ENCODE measurements at regions not wholly inside any gene's neighbourhood (a gene's known extent, or its start where the extent isn't known, plus 50 kb on each side); places are given as distances from the start of the nearest gene placed in this dataset.
"Not testable (repeated sequence)": the region's sequence is repeated elsewhere in the genome, so short reads cannot be mapped to it uniquely, and the experiment has no call there.

DNA sequence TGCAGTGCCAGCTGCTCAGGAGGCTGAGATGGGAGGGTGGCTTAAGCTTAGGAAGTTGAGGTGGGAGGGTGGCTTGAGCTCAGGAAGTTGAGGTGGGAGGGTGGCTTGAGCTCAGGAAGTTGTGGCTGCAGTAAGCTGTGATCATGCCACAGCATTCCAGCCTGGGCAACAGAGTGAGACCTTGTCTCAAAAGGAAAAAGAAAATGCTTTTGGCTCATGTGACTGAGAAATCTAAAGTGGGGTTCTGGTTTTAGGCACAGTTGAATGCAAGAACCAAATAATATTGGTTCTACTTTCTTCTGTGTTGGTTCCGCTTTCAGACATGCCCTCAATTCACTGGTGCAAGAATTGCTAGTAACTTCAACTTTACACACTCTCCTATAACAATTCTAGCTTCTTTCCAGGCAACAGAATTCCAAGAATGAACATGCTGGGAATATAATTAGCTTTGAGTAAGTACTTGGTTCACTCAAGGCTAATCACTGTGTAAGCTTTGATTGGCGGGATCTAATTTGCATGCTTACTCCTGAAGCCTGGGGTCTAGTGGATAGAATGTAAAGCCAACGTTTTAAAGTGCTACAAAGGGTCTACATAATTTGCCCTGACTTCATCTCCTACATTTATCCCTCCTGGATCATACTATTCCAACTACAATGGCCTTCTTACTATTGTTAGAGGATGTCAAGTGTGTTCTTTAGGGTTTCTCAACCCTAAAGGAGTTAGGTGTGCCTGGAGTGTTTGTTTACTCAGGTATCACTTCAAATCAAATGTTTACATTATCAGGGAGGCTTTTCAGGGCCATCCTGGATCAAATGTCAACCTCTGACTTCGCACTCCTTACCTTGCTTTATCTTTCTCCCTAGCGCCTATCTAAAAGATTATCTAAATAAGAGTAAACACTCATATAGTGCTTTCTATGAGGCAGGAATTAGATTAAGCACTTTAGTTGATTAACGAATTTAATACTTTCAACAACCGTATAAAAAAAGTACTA, 115.1 kb downstream of the SLC16A1 start (continued):
- TF ChIP-seq ZNF354C (tag by site-specific recombination; IDR thresholded peaks at IDR 0.05; ENCODE audit: borderline replicate concordance, low read depth), result no peak
- TF ChIP-seq ZNF324 (tag by site-specific recombination; IDR thresholded peaks at IDR 0.05), result no peak
- no peak for TF ChIP-seq ZNF10 (tag by site-specific recombination; IDR thresholded peaks at IDR 0.05)
- TF ChIP-seq ZNF837 (tag by site-specific recombination; IDR thresholded peaks at IDR 0.05), result no peak
- no peak for TF ChIP-seq REST (tag by site-specific recombination; IDR thresholded peaks at IDR 0.05)
- no peak for TF ChIP-seq ZNF561 (tag by site-specific recombination; IDR thresholded peaks at IDR 0.05; ENCODE audit: borderline replicate concordance)
- 0 out of 2 replicates have a peak, but pooled peaks have one; percentile 27 for TF ChIP-seq ZEB2 (tag by site-specific recombination; IDR thresholded peaks at IDR 0.05)
- TF ChIP-seq ZNF585B (tag by site-specific recombination; IDR thresholded peaks at IDR 0.05), result peak; percentile 33; the same call in 1 of the 2 replicates
- TF ChIP-seq ZNF221 (tag by site-specific recombination; IDR thresholded peaks at IDR 0.05; ENCODE audit: borderline replicate concordance), result no peak
- TF ChIP-seq ZNF391 (tag by site-specific recombination; IDR thresholded peaks at IDR 0.05; ENCODE audit: borderline replicate concordance, low read depth), result no peak
- 0 out of 2 replicates have a peak, but pooled peaks have one; percentile 31 for TF ChIP-seq GFI1B (tag by site-specific recombination; IDR thresholded peaks at IDR 0.05)
- no peak for TF ChIP-seq MEIS1 (CRISPR knock-in tag; IDR thresholded peaks at IDR 0.05; ENCODE audit: borderline replicate concordance)
- TF ChIP-seq ZNF24 (tag by site-specific recombination; IDR thresholded peaks at IDR 0.05), result no peak

GRCh38 chr1:112836642-112837041, 119.4 kb downstream of the SLC16A1 start:
- ChIA-PET CTCF (interaction anchor here (1.0 kb wide), 1 partner anchor 39 kb away, joined by 3 read pairs; no protein-coding TSS in a partner anchor), POLR2A (no interaction called here)
- no peak overlapping the region for H3K27ac ChIP-seq (ENCODE audit: extremely low read depth, low read depth, low read length)
- TF ChIP-seq SCRT2 (tag by site-specific recombination; IDR thresholded peaks at IDR 0.05) (peak; percentile 57; the same call in 1 of the 2 replicates), ZNF19 (tag by site-specific recombination; IDR thresholded peaks at IDR 0.05; ENCODE audit: low read depth) (no peak)
- no peak overlapping the region for H3K4me3 ChIP-seq (ENCODE audit: low read depth, low read length)
- no peaks in the 10 kb centered on the region; a peak in 1 of 3 replicates for H3K36me3 ChIP-seq (ENCODE audit: control insufficient read depth in 2 of 2, insufficient read depth in 1 of 2, low read length in 2 of 2)
- H3K9me3 ChIP-seq (ENCODE audit: control insufficient read depth, insufficient read depth, low read depth, low read length), result no peaks in the 10 kb centered on the region
- H3K4me1 ChIP-seq (ENCODE audit: control insufficient read depth, insufficient read depth, low read length), result peaks cover 3% of the 10 kb centered on the region; the same call in 1 of the 2 replicates

GRCh38 chr1:112833806-112834205, 118.7 kb upstream of the PPM1J start:
- no peaks in the 10 kb centered on the region for H3K9me3 ChIP-seq (ENCODE audit: control insufficient read depth, insufficient read depth, low read depth, low read length)
- H3K4me3 ChIP-seq (ENCODE audit: low read depth, low read length), result no peak overlapping the region
- H3K36me3 ChIP-seq (ENCODE audit: control insufficient read depth in 2 of 2, insufficient read depth in 1 of 2, low read length in 2 of 2), result no peaks in the 10 kb centered on the region
- TF ChIP-seq, protein P1, sequence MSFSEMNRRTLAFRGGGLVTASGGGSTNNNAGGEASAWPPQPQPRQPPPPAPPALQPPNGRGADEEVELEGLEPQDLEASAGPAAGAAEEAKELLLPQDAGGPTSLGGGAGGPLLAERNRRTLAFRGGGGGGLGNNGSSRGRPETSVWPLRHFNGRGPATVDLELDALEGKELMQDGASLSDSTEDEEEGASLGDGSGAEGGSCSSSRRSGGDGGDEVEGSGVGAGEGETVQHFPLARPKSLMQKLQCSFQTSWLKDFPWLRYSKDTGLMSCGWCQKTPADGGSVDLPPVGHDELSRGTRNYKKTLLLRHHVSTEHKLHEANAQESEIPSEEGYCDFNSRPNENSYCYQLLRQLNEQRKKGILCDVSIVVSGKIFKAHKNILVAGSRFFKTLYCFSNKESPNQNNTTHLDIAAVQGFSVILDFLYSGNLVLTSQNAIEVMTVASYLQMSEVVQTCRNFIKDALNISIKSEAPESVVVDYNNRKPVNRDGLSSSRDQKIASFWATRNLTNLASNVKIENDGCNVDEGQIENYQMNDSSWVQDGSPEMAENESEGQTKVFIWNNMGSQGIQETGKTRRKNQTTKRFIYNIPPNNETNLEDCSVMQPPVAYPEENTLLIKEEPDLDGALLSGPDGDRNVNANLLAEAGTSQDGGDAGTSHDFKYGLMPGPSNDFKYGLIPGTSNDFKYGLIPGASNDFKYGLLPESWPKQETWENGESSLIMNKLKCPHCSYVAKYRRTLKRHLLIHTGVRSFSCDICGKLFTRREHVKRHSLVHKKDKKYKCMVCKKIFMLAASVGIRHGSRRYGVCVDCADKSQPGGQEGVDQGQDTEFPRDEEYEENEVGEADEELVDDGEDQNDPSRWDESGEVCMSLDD (tag by site-specific recombination; IDR thresholded peaks at IDR 0.05), result no peak
- TF ChIP-seq ZNF623 (tag by site-specific recombination; IDR thresholded peaks at IDR 0.05), result no peak
- TF ChIP-seq OSR2 (tag by site-specific recombination; IDR thresholded peaks at IDR 0.05), result no peak
- no peak for TF ChIP-seq ZNF24 (tag by site-specific recombination; IDR thresholded peaks at IDR 0.05)
- no peak for TF ChIP-seq ZNF37A (tag by site-specific recombination; IDR thresholded peaks at IDR 0.05)
- TF ChIP-seq ZNF174 (tag by site-specific recombination; IDR thresholded peaks at IDR 0.05), result no peak
- TF ChIP-seq ZNF354C (tag by site-specific recombination; IDR thresholded peaks at IDR 0.05; ENCODE audit: borderline replicate concordance, low read depth), result no peak
- no peak for TF ChIP-seq ZNF132 (tag by site-specific recombination; IDR thresholded peaks at IDR 0.05; ENCODE audit: borderline replicate concordance)
- H3K4me1 ChIP-seq (ENCODE audit: control insufficient read depth, insufficient read depth, low read length), result no peaks in the 10 kb centered on the region
- no peak overlapping the region for H3K27ac ChIP-seq (ENCODE audit: extremely low read depth, low read depth, low read length)
- CTCF ChIA-PET, result interaction anchor here (0.7 to 1.4 kb wide), 5 partner anchors 11 to 239 kb away, joined by 3 to 4 read pairs (median 3); partner anchors contain the start of gene LRIG2
- POLR2A ChIA-PET, result no interaction called here

DNA sequence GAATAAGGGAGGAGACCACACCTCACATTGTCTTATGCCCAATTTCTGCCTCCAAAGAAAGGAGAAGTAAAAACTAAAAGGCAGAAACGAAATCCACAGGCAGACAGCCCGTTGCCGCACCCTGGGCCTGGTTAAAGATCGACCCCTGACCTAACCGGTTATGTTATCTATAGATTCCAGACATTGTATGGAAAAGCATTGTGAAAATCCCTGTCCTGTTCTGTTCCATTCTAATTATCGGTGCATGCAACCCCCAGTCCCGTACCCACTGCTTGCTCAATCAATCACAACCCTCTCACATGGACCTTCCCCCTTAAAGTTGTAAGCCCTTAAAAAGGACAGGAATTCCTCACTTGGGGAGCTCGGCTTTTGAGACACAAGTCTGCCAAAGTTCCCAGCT, 117.1 kb upstream of the PPM1J start:
- H3K36me3 ChIP-seq (ENCODE audit: control insufficient read depth in 2 of 2, insufficient read depth in 1 of 2, low read length in 2 of 2); H3K4me1 ChIP-seq (ENCODE audit: control insufficient read depth, insufficient read depth, low read length); H3K4me3 ChIP-seq (ENCODE audit: low read depth, low read length); POLR2A ChIA-PET; H3K9me3 ChIP-seq (ENCODE audit: control insufficient read depth, insufficient read depth, low read depth, low read length); H3K27ac ChIP-seq (ENCODE audit: extremely low read depth, low read depth, low read length): not testable (repeated sequence)
- CTCF ChIA-PET, result interaction anchor here (0.6 kb wide), 1 partner anchor 278 kb away, joined by 5 read pairs; no protein-coding TSS in a partner anchor

All from HEK293 (cell line).